Erythroblast (primary cell): ENCODE measurements at regions not wholly inside any gene's neighbourhood (a gene's known extent, or its start where the extent isn't known, plus 50 kb on each side); places are given as distances from the start of the nearest gene placed in this dataset.

Experiments used
- GATA1 ChIP-seq: IDR thresholded peaks from 2 replicates; pipeline ENCODE4 v1.6.1; 2011; ENCODE audit warnings: low read depth, mild to moderate bottlenecking, control low read depth, low read length, moderate library complexity
- POLR2A ChIP-seq: IDR thresholded peaks from 2 replicates; pipeline ENCODE4 v1.6.1; 2011; ENCODE audit warnings: mild to moderate bottlenecking, low read length

DNA sequence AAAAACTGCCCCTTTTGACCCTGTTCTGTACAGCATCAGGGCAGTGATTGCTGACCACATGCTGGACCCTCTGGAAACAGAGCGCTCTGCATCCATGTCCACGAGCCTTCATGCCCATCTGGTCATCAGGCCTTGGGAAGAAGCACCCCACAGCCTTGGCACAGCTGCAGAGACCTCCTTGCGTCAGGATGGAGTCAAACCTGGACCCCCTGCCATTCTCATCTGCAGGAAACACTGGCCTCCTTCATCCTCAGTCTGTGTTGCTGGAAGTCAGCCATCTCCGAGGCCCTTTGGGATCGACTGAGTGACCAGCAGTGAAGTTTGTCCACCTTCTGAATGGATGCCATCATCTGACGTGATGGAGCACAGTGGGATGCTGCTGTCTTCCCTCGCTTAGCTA is 2138.3 kb upstream of the DEFB115 start:
- TF ChIP-seq POLR2A, result no peak
- no peak for TF ChIP-seq GATA1
